Uterus (tissue), 3 donors: ENCODE measurements at regions not wholly inside any gene's neighbourhood (a gene's known extent, or its start where the extent isn't known, plus 50 kb on each side); places are given as distances from the start of the nearest gene placed in this dataset.

ENCODE experiments used
- DNase-seq, 2 donors: peaks; one replicate each; pipeline ENCODE4 v3.0.0-alpha.2; 2019 to 2020
- H3K27ac ChIP-seq, 2 donors: fragments of 200-600 bp; sonication (generic); 1 replicate in 1 of 2; 2 replicates in 1 of 2; pipeline ENCODE4 v1.5.1; 2016 to 2018
- H3K27me3 ChIP-seq, 2 donors: fragments of 200-600 bp; sonication (generic); one replicate each; pipeline ENCODE4 v1.5.1; 2018 to 2019; ENCODE audit warnings: control low read depth in 1 of 2
- H3K36me3 ChIP-seq, 2 donors: fragments of 200-600 bp; sonication (generic); one replicate each; pipeline ENCODE4 v1.5.1; 2019; ENCODE audit warnings: control low read depth in 1 of 2
- H3K4me1 ChIP-seq, 2 donors: fragments of 200-600 bp; sonication (generic); one replicate each; pipeline ENCODE4 v1.5.1; 2018 to 2019; ENCODE audit warnings: control low read depth in 1 of 2
- H3K4me3 ChIP-seq, 2 donors: fragments of 200-600 bp; sonication (generic); 1 replicate in 1 of 2; 2 replicates in 1 of 2; pipeline ENCODE4 v1.5.1; 2018 to 2019; ENCODE audit warnings: mild to moderate bottlenecking in 1 of 2
- H3K9me3 ChIP-seq, 2 donors: fragments of 200-600 bp; sonication (generic); one replicate each; pipeline ENCODE4 v1.5.1; 2019; ENCODE audit warnings: control low read depth in 1 of 2
- CTCF ChIP-seq, 4 experiments: fragments of 200-600 bp in 2 of 4; fragments of 450-650 bp in 2 of 4; sonication (generic) in 2 of 4; IDR thresholded peaks; one replicate each; pipeline ENCODE4 v1.5.1; 2016 to 2019; ENCODE audit warnings: antibody characterized with exemption in 4 of 4, mild to moderate bottlenecking in 2 of 4, moderate library complexity in 1 of 4
- POLR2A ChIP-seq, 2 donors: fragments of 450-650 bp; IDR thresholded peaks; one replicate each; pipeline ENCODE4 v1.6.1; 2016; ENCODE audit warnings: antibody characterized with exemption in 2 of 2, mild to moderate bottlenecking in 1 of 2, moderate library complexity in 1 of 2
- intact Hi-C: fragments of 100-400 bp; cut with DNase I; formaldehyde crosslinking; loops from one replicate; pipeline ENCODE4 v1.15.1; 2023; ENCODE audit warnings: low total_unique reads
- donor health status: DM: yes; HTN: yes; CAD: no.

GRCh38 chr18:39801848-39802247 is 2153.2 kb upstream of the PIK3C3 start:
- no peak for TF ChIP-seq CTCF (IDR thresholded peaks at IDR 0.05)
- TF ChIP-seq POLR2A (IDR thresholded peaks at IDR 0.05): no peak
- no peak for DNase-seq
- no peaks in the 10 kb centered on the region for H3K27me3 ChIP-seq
- intact Hi-C loops: no loop called here
- no peaks in the 10 kb centered on the region for H3K4me1 ChIP-seq
- H3K36me3 ChIP-seq: no peaks in the 10 kb centered on the region
- no peak overlapping the region for H3K4me3 ChIP-seq
- H3K27ac ChIP-seq: no peak overlapping the region
- H3K9me3 ChIP-seq: peaks cover 0 to 2% of the 10 kb centered on the region in 2 donors

GRCh38 chr18:39801010-39801409 is 2154.0 kb upstream of the PIK3C3 start:
- DNase-seq: no peak
- TF ChIP-seq POLR2A (IDR thresholded peaks at IDR 0.05): no peak

DNA sequence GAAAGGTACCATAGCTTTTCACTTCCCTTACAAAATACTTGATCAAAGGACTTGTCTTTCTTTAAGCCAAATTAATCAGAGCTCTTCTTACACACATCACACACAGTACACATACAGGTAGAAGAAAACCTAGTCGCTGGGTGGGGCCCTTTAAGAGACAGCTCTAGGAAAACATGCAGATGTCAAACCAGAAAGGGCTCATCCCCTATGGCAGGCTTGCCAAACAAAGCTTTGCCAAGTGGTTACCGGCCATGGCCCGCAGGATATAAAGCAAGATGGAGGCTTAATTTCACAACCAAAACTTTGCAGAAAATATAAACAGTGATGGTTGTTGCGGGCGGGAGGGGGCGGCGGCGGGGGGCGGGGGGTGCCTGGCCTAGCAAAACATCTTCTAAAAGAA is 2156.0 kb upstream of the PIK3C3 start:
- Histone ChIP-seq H3K36me3 (no peaks in the 10 kb centered on the region), H3K27ac (no peak overlapping the region), H3K4me1 (no peaks in the 10 kb centered on the region), H3K27me3 (no peaks in the 10 kb centered on the region), H3K9me3 (peaks cover 0 to 2% of the 10 kb centered on the region in 2 donors), H3K4me3 (no peak overlapping the region)
- intact Hi-C loops: no loop called here
- TF ChIP-seq POLR2A (IDR thresholded peaks at IDR 0.05) (no peak), CTCF (IDR thresholded peaks at IDR 0.05) (no peak)
- DNase-seq: no peak

More at GRCh38 chr18:39801010-39801409, 2154.0 kb upstream of the PIK3C3 start:
- H3K27ac ChIP-seq: no peak overlapping the region
- no peaks in the 10 kb centered on the region for H3K4me1 ChIP-seq
- no peaks in the 10 kb centered on the region for H3K36me3 ChIP-seq
- no peak overlapping the region for H3K4me3 ChIP-seq
- peaks cover 0 to 2% of the 10 kb centered on the region in 2 donors for H3K9me3 ChIP-seq
- intact Hi-C loops: no loop called here
- H3K27me3 ChIP-seq: no peaks in the 10 kb centered on the region

DNA sequence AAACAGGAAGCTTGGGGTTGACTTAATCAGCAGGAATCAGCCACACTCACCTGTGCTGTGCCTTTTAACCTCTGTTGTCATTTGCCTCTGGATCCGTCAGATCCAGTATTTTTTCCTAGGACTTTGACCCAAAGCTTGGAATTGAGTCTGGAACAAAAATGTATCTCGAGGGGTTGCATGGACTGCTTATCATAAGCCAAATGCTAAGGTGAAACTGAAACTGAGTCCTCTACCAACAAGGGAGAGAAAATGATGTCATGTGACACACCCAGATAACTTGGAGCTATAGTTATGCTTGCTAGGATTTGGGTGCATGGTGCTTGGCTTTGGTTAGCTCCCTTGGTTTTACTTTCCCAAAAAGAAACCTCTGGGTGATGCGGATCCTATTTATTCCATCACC is 2158.6 kb upstream of the PIK3C3 start:
- Histone ChIP-seq H3K4me3 (no peak overlapping the region), H3K9me3 (no peaks in the 10 kb centered on the region), H3K36me3 (no peaks in the 10 kb centered on the region), H3K4me1 (no peaks in the 10 kb centered on the region), H3K27ac (no peak overlapping the region), H3K27me3 (no peaks in the 10 kb centered on the region)
- intact Hi-C loops: no loop called here
- no peak for DNase-seq
- TF ChIP-seq POLR2A (IDR thresholded peaks at IDR 0.05) (no peak), CTCF (IDR thresholded peaks at IDR 0.05) (no peak)

DNA sequence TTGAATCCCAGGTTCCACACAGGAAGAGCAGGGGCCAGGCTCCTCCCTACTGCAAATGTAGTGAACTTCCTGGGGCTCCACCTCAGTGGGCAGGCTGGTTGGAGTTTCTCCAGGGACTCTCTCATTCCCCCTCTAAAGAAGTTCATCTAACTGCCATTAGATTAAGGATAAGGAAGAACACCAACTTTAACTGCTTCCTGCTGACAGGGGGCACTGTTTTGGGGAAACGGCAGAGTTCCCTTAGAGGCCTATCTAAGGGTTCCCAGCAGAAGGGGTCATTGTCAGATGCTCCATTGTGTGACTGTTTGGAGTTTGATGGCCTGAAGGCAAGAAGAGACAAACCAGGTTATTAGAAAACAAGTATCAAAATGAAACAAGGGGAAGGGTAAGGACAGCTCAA is 2159.7 kb upstream of the PIK3C3 start:
- DNase-seq: no peak
- no peak for TF ChIP-seq CTCF (IDR thresholded peaks at IDR 0.05)
- no peak for TF ChIP-seq POLR2A (IDR thresholded peaks at IDR 0.05)
- no peak overlapping the region for H3K4me3 ChIP-seq
- H3K27me3 ChIP-seq: no peaks in the 10 kb centered on the region
- H3K4me1 ChIP-seq: no peaks in the 10 kb centered on the region
- H3K27ac ChIP-seq: no peak overlapping the region
- intact Hi-C loops: no loop called here
- H3K36me3 ChIP-seq: no peaks in the 10 kb centered on the region
- no peaks in the 10 kb centered on the region for H3K9me3 ChIP-seq

DNA sequence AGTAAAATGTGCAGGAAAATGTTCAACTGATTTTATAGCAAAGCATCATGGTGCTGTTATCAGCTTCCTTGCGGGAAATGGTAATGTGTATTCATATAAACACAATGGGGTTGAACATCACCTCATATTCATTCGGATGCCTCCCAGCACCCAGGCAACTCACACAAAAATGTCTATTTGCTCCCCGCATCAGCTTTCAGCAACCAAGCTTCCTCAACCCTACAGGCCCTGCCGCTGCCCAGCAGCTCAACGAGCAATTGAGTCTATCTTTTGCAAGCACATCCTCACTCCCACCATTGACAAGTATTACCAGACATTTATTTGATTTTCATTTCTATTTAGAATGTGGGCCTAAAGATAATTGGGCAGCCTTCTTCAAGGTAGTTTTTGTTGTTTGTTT is 2161.4 kb upstream of the PIK3C3 start:
- Histone ChIP-seq H3K4me3 (no peak overlapping the region), H3K9me3 (no peaks in the 10 kb centered on the region), H3K4me1 (no peaks in the 10 kb centered on the region), H3K27ac (no peak overlapping the region), H3K36me3 (no peaks in the 10 kb centered on the region), H3K27me3 (no peaks in the 10 kb centered on the region)
- no peak for DNase-seq
- intact Hi-C loops: no loop called here
- TF ChIP-seq CTCF (IDR thresholded peaks at IDR 0.05) (no peak), POLR2A (IDR thresholded peaks at IDR 0.05) (no peak)
